NCI-H526 treated with DMSO at 0.1 percent for 48 hours (cell line): ENCODE measurements at regions not wholly inside any gene's neighbourhood (a gene's known extent, or its start where the extent isn't known, plus 50 kb on each side); places are given as distances from the start of the nearest gene placed in this dataset.
"Not testable (repeated sequence)": the region's sequence is repeated elsewhere in the genome, so short reads cannot be mapped to it uniquely, and the experiment has no call there.

Source experiments
- DNase-seq: peaks from one replicate; lab custom pipeline; 2025; lab: John Stamatoyannopoulos, UW

DNA sequence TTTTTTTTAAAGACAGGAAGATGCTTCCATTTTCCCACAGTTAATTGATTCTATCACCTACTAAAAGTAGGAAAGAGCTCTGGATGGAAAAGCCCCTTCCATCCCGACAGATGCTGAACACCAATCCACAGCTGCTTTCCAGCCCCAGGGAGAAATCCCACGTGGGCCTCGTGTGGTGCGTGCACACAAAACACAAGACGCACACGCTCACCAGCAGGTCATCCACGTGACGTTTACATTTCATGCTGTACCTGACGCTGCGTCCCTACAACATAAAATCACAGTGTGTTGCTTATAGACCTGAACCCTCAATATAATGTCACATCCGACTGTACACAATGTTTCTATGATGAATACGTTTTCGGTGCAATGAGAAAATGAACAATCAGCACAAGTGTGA lies 50.2 kb upstream of the DACT2 start:
- DNase-seq = no peak

DNA sequence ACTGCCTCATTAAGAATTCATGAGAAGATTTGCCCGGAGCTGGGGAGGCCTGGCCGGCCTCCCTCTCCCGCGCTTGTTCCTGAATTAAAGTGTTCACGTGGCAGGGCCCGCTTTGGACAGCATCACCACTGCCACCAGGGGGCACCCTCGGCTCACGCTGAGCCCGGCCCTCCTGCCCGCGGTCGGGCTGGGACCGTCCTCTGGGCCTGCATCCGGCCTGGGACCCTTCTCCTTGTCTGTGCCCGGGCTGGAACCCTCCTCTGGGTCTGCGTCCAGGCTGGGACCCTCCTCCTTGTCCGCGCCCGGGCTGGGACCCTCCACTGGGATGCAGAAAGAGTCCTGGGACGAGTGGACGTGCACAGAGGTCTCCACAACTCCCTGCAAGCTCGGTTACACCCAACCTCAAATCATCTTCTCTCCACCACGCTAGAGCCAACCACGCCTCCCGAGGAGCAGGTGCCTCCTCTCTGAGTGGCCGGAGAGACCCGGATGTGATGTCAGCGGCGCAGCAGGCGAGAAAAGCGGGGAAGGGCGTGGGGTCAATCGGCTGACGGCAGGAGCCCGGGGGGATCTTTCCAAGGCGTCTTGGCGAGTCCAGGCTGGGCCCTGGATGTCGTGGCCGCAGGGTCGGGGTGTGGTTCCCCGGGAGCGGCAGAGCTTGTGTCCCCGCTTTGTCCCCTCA lies 50.9 kb upstream of the DACT2 start:
- DNase-seq = peak; percentile 47

DNA sequence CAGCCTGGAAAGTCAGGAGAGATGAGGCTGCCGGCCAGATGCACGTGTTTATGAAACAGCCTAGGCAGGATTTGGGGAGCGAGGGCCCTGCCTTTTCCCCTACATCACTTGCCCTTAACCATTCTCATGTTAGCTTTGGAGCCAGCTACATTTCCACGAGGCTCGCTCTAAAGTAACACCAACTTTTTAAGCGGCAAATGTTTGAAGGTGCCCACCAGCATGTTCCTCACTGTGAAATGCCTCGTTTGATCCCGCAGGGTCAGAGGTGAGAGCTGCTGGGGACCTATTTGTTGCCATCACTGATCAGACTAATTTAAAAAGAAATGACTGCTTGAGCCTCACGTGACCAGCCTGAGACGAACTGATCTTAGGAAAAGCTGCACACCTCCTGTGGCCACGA lies 51.6 kb upstream of the DACT2 start:
- DNase-seq = no peak

DNA sequence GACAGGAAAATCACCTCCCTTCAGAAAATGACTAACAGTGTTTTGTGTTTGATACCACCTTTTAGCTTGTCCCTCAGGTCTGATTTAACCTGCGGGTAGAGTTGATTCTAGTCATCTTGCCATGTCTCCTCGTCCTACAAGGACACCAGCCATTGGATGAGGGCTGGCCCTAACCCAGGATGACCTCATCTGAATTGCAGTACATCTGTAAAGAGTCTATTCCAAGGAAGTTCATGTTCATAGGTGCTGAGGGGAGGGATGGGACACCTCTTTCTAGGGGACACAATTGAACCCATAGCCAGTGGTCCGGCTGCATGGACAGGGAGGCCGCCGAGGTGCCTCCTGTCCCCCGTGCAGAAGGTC lies 52.0 kb upstream of the DACT2 start:
- DNase-seq = no peak

DNA sequence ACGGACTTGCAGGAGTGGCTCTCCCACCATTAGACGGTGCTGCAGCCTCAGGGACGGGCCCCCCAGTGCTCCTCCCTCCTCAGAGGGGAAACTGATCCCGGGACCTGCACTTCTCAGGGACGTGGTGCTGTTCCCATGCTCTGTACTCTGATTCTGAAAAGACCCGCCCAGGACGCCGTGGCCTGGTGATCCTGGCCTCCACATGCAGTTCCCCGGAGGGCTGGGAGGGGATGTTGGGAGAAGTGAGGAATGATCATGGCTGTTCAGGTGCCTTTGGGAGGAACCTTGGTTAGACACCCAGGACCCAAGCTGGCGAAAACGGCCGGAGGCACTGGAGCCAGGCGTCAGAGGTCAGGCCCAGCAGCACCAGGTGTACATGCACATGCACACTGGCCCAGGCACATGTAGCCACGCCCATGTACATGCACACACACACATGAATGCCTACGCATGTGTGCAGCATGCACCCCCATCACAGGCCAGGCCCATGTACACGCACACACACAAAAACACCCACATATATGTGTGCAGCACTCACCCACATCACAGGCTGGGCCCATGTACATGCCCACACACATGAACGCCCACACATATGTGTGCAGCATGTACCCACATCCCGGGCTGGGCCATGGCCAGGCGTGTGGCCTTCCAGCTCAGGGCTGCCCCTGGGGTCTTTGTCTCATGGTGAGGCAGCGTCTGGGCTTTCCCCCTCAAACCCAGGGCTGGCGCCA lies 52.6 kb upstream of the DACT2 start:
- no peak for DNase-seq

DNA sequence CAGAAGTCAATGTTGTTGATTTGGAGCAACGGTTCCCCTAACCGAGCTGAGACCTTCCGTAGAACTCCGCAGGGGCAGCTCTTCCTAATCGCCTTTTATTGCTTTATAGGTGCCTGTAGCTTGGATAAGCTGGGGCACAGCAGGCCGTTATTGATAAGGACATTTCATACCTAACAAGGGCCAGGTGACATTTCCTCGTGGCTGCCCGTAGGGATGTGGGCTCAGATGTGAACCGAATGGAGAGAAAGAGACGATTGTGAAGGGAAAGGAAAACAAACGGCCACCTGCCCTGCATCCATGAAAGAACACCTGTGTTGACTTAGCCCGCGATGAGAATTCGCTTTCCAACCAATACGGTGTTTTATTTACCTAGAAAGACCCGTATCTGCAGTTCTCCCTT lies 53.3 kb upstream of the DACT2 start:
- peak; percentile 47 for DNase-seq

DNA sequence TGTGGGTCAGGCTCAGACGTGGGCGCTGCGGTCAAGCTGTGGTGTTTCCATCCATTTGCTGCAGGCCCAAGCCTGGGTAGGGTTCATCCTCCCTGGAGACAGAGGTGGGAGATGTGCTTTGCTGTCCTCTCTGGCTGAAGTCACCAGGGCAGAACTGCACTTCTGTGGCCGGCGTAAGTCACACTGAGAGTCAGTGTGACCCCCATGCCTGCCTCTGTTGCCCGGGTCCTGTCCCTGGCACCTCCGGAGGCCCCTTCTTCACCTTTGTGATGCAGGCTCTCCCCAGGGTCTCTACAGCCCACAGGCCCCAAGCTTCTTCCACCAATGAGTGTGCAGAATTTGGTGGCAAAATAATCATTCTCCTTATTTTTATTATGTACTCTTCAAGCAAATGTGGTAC lies 53.8 kb upstream of the DACT2 start:
- no peak for DNase-seq

DNA sequence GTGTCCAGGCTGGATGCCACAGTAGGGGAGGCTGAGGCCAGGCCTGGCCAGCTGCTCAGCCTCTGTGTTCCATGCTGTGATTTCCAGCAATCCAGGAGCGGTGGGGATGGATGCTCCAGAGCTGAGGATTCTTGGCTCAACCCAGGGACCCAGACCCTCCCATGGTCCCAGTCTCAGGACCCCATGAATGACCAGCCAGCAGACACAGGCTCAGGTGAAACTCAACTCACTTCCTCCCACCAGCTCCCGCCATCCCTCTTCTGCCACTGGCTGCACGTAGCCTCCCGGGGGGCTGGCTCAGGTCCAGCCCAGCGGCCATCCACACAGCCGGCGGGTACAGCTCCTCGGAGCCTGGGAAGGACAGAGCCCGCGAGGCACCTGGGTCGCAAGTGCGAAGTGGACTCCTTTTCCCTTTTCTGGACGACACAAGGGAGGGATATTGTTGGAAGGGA lies 54.5 kb upstream of the DACT2 start:
- DNase-seq = no peak

DNA sequence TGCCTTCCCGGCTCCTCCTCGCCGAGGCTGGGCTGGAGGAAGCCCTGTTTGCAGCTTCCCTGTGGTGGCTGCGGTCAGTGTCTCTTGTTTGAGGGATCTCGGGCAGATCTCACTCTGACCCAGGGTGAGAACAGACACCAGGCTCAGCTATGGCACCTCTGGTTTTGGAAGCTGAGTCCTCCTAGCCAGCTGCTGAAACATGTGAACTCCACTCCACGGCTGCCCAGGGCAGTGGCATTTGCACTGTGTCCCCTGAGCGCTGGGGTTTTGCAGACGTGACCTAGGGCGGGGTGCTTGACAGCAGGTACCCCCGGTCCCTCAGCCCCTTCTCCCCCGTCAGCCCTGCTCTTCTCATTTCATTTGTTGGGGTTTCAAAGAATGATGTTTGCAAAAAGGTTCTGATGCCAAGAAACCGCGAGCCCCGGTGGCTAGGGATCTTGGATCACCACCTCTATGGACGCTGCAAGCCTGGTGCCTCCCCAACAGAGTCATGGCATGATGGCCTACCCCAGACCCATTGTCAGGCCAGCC lies 55.0 kb upstream of the DACT2 start:
- DNase-seq = no peak

DNA sequence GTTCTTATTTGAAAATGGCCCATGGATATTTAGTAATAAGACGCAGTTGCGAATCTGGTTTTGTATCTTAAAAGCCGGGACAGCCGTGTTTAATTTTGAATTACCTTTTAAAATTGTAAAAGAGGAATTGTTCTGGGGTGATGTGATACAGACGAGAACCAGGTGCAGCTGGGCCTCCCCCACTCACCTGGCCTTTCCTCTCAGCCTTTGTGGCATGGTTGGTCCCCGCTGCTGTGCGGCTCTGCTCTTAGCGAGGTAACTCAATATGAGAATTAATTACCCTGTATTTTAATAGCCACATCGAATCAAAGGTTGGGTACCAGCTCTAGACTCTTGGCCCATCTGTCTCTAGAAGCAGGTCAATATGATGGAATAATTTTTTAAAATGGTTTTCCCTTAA lies 56.5 kb upstream of the DACT2 start:
- no peak for DNase-seq

DNA sequence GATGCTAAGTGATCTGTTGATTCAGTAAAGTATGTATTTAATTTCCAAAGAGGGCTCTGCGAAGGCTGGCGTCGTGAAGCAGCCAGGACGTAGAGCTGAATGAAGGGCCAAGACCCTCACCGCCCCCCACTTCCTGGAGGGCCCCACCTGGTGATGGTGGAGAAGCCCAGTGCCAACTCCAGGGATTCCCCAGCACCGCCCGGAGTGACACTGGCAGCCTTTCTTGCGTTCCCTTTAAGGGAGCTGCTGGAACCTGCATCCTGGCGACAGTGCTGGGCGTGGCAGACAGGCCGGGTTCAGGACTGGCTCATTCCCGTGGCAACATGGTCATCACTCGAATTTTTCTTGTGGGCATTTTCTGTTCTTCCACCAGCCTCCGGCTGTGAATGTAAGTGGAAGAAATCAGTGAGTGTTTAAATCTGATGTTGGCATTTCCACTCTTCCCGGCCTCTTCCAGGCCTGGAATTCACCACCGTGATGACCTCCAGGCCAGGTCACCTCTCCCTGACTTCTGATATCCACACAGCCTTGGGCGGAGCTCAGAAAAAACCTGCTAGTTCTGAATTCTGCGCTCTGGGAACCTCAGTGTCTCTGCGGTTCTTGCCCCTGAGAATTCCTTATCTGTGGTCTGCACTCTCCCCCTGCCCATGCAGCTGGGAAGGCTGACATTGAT lies 57.4 kb upstream of the DACT2 start:
- no peak for DNase-seq

DNA sequence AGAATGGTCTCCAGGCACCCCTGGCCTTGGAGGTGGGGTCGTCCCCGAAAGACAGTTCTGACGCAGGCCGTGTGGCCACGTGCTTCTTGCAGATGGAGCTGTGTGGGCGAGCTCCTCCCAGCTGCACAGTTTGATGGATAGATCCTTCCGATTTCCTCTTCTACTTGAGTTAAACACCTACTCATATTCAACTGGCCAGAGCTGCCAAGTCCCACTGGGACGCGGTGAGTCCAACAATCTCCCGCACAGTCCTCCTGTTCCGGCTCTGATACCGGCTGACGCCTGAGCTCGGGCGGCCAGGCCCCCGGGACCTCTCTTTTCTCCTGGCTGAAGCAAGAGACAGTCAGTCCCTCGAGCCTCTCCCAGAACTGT lies 57.9 kb upstream of the DACT2 start:
- no peak for DNase-seq

DNA sequence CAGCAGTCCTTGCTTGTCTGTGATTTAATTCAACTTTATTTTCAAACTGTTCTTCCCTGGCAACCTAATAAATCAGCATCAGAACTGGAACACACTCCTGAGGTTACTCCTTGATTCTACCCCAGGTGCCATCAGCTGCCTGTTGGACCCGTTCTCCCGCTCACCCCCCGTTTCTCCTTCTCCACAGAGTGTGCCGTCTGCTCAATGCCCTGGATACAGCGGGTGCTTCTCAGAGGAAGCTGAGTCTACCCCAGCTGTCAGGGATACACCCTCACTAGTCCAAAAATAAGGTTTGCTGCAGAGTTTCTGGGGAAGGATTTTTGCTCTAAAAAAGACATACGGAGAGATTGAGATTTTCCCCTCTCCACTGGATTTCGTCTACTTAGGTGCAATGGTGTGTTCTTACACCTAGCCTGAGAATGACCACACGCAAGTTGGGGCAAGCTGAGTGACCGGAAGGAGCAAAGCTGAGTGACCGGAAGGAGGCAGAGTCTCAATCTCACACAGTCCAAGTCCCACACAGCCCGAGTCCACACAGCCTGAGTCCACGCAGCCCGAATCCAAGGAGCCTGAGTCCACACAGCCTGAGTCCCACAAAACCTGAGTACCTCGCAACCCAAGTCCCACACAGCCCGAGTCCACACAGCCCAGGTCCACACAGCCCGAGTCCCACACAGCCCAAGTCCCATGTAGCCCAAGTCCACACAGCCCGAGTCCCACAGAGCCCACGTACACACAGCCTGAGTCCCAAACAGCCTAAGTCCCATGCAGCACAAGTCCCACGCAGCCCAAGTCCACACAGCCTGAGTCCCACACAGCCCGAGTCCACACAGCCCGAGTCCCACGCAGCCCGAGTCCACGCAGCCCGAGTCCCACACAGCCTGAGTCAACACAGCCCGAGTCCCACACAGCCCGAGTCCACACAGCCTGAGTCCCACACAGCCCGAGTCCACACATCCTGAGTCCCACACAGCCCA lies 58.6 kb upstream of the DACT2 start:
- DNase-seq = no peak

DNA sequence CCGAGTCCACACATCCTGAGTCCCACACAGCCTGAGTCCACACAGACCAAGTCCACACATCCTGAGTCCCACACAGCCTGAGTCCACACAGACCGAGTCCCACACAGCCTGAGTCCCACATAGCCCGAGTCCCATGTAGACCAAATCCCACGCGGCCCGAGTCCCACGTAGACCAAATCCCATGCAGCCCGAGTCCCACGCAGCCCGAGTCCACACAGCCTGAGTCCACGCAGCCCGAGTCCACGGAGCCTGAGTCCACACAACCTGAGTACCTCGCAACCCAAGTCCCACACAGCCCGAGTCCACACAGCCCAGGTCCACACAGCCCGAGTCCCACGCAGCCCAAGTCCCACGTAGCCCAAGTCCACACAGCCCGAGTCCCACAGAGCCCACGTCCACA lies 60.0 kb upstream of the DACT2 start:
- not testable (repeated sequence) for DNase-seq

DNA sequence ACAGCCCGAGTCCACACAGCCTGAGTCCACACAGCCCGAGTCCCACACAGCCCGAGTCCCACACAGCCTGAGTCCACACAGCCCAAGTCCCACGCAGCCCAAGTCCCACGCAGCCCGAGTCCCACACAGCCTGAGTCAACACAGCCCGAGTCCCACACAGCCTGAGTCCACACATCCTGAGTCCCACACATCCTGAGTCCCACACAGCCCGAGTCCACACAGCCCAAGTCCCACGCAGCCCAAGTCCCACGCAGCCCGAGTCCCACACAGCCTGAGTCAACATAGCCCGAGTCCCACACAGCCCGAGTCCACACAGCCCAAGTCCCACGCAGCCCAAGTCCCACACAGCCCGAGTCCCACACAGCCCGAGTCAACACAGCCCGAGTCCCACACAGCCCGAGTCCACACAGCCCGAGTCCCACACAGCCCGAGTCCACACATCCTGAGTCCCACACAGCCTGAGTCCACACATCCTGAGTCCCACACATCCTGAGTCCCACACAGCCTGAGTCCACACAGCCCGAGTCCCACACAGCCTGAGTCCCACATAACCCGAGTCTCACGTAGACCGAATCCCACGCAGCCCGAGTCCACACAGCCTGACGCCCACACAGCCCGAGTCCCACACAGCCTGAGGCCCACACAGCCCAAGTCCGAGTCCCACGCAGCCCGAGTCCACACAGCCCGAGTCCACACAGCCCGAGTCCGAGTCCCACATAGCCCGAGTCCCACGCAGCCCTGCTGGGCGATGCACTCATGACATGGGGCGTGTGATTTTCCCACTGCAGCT lies 60.6 kb upstream of the SMOC2 start:
- DNase-seq = not testable (repeated sequence)

DNA sequence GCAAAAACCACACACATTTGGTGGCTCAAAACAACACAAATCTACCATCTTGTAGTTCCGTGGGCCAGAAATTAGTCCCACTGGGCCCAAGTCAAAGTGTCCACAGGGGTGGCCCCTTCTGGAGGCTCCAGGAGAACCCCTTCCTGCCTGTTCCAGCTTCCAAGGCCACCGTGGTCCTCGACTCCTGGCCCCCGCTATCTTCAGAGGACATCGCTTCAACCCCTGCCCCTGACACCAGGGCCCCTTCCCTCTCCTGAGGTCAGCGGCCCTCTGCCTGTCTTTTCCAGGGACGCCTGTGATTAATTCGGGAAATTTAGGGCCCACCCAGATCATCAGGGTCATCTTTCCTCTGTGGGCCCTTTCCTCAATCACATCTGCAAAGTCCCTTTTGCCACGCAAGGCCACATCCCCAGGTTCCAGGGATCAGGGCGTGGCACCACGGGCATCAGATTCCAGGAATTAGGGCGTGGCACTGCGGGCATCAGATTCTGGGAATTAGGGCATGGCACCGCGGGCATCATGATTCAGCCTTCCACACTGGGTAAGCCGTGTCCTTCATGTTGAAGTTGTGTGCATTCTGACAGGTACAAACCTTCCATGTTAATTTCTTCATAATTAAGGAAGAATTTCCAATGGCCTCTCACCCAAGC lies 59.9 kb upstream of the SMOC2 start:
- DNase-seq = no peak

DNA sequence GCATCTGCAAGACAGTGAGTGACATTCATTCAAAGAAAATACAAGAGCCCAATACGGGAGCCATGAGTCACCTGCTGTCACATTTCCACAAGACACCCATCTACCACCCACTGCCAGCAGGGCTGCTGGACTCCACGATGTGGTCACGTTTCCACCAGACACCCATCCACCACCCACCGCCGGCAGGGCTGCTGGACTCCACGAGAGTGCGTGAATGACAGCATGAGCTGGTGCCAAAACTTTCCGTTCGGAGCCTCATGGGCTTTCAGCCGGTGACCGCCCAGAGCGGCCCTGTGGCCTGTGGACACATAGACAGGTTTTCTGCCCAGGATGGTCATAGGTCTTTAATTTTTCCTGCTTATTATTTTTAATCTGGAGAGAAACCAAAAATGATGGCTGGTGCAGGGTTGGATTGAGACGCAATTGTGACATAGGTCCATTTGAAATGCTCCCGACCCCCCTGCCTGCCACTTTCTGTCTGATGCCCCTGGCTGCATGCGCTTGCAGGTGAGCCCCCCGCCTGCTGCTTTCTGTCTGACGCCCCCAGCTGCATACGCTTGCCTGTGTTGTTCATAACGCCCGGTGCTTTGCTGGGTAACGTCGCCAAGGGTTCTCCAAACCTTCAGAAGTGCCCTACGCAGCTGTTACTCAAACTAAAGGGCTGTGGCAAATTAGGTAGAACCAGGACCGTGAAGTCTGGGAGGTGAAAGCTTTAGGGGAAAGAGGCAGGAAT lies 59.1 kb upstream of the SMOC2 start:
- no peak for DNase-seq

DNA sequence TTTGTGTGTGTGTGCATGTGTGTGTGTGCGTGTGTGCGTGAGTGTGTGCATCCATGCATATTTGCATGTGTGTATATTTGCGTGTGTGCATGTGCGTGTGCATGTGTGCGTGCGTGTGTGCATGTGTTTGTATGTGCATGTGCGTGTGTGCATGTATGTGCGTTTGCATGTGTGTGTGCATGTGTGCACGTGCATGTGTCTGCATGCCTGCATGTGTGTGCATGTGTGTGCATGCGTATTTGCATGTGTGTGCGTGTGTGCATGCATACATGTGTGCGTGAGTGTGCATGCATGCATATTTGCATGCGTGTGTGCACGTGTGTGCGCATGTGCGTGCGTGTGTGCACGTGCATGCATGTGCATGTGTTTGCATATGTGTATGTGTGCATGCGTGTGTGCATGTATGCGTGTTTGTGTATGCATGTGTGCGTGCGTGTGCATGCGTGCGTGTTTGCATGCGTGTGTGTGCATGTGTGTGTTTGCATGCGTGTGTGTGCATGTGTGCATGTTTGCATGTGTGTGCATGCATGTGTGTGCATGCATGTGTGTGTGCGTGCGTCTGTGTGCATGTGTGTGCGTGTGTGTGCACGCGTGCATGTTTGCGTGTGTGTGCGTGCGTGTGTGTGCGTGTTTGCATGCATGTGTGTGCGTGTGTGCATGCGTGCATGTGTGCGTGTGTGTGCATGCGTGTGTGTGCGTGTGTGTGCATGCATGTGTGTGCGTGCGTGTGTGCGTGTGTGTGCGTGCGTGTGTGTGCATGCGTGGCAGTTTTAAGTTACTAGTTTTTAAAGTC lies 57.7 kb upstream of the SMOC2 start:
- DNase-seq = no peak
